ENCODE measurements at regions not wholly inside any gene's neighbourhood (a gene's known extent, or its start where the extent isn't known, plus 50 kb on each side); places are given as distances from the start of the nearest gene placed in this dataset.

DNA sequence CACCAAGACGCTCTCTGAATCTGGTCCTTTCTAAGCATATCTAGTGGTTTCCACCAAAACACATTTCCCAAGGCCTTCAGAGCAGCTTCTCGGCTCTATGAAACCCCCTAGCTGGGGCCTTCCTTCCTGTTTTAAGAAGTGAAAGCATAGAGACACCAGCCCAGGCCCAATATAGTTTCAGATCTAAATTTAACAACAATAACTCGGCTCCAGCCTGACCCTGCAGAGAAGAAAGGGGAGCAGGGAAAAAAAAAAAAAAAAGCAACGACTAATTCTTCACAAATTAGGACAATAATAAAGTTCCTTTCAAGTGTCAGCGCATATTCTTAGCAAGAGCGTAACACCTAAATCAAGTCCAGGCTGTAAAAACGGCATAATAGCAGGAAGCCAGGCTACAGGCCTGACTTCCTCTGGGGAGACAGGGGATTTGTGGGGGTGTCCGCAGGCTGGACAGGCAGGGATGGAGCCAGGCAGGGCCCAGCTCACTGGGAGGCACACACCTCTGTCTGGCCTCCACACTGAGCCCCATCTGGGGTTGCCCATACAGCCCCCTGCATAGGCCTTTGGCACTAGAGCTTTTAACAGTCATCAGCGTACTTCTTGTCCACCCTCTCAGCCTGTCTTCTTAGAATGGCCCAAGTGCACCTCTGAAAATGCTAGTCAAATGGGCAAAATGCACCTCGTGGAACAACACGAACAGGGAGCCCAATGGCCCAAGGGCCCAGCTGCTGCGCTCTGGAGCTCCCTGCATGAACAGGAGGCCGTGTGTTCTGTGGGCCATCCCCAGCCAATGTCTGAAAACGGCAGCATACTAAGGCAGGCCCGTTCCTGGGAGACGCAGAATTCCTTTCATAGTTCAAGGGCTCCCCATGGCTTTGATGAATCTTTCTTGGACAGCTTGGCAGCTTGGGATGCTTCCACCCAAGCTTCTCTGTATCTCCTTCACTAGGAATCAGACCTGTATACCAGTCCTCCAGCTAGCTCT, 772.9 kb downstream of the MED13L start:
- H3K27ac ChIP-seq (ENCODE audit: low read depth in 1 of 2, low read length in 1 of 2) = peak overlapping the region in 1 of 2 donors; percentile 55
- peaks cover 0 to 5% (median 0%) of the 10 kb centered on the region in 4 donors for H3K9me3 ChIP-seq (ENCODE audit: control insufficient read depth in 4 of 4, insufficient read depth in 3 of 4, low read length in 3 of 4)
- 53% methylated on average over 16 of the region's 16 CpGs for WGBS, 2 donors
- no peaks in the 10 kb centered on the region for H3K27me3 ChIP-seq (ENCODE audit: control insufficient read depth in 3 of 3, insufficient read depth in 3 of 3, low read length in 2 of 3)
- no peak overlapping the region for H3K9ac ChIP-seq (ENCODE audit: insufficient read depth in 1 of 2, low read length in 2 of 2)
- no peak overlapping the region for H3K4me3 ChIP-seq
- no peak for ATAC-seq (ENCODE audit: insufficient read depth, low FRiP score)
- DNase-seq = peak in 2 of 3 donors; percentile 14 to 49
- H3K36me3 ChIP-seq (ENCODE audit: control insufficient read depth in 4 of 4, insufficient read depth in 4 of 4, low read length in 4 of 4) = no peaks in the 10 kb centered on the region
- TF ChIP-seq, protein P1, sequence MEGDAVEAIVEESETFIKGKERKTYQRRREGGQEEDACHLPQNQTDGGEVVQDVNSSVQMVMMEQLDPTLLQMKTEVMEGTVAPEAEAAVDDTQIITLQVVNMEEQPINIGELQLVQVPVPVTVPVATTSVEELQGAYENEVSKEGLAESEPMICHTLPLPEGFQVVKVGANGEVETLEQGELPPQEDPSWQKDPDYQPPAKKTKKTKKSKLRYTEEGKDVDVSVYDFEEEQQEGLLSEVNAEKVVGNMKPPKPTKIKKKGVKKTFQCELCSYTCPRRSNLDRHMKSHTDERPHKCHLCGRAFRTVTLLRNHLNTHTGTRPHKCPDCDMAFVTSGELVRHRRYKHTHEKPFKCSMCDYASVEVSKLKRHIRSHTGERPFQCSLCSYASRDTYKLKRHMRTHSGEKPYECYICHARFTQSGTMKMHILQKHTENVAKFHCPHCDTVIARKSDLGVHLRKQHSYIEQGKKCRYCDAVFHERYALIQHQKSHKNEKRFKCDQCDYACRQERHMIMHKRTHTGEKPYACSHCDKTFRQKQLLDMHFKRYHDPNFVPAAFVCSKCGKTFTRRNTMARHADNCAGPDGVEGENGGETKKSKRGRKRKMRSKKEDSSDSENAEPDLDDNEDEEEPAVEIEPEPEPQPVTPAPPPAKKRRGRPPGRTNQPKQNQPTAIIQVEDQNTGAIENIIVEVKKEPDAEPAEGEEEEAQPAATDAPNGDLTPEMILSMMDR (IDR thresholded peaks at IDR 0.05; ENCODE audit: control extremely low read depth, extremely low read depth) = no peak
- peaks cover 0 to 7% (median 0%) of the 10 kb centered on the region in 5 donors for H3K4me1 ChIP-seq (ENCODE audit: control insufficient read depth in 5 of 5, insufficient read depth in 5 of 5, low read length in 5 of 5)

DNA sequence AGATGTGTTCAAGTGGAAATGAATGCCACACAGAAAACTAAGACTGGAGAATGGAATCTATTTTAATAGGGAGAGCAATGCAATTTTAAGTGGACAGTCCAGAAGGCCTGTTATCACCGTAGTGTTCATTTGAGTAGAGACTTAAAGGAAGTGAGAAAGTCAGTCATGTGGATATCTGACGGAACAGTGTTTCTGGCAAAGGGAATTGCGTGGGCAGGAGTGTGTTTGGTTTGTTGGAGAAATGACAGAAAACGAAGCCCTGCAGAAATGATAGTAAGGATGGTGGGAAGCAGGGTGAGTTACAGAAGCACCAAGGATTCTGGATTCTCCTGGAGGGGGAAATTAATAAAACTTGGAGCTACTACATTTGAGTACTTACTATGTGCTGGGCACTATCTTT, 776.6 kb downstream of the MED13L start:
- H3K27me3 ChIP-seq (ENCODE audit: control insufficient read depth in 3 of 3, insufficient read depth in 3 of 3, low read length in 2 of 3) = no peaks in the 10 kb centered on the region
- DNase-seq (no peak), ATAC-seq (ENCODE audit: insufficient read depth, low FRiP score) (no peak)
- no peak overlapping the region for H3K4me3 ChIP-seq
- no peaks in the 10 kb centered on the region for H3K4me1 ChIP-seq (ENCODE audit: control insufficient read depth in 5 of 5, insufficient read depth in 5 of 5, low read length in 5 of 5)
- 84 to 87% methylated on average over 4 of the region's 4 CpGs for WGBS, 2 donors
- H3K9me3 ChIP-seq (ENCODE audit: control insufficient read depth in 4 of 4, insufficient read depth in 3 of 4, low read length in 3 of 4) = peaks cover 0 to 5% (median 0%) of the 10 kb centered on the region in 4 donors
- no peak overlapping the region for H3K9ac ChIP-seq (ENCODE audit: insufficient read depth in 1 of 2, low read length in 2 of 2)
- TF ChIP-seq, protein P1 (IDR thresholded peaks at IDR 0.05; ENCODE audit: control extremely low read depth, extremely low read depth) = no peak
- H3K27ac ChIP-seq (ENCODE audit: low read depth in 1 of 2, low read length in 1 of 2) = no peak overlapping the region
- no peaks in the 10 kb centered on the region for H3K36me3 ChIP-seq (ENCODE audit: control insufficient read depth in 4 of 4, insufficient read depth in 4 of 4, low read length in 4 of 4)

DNA sequence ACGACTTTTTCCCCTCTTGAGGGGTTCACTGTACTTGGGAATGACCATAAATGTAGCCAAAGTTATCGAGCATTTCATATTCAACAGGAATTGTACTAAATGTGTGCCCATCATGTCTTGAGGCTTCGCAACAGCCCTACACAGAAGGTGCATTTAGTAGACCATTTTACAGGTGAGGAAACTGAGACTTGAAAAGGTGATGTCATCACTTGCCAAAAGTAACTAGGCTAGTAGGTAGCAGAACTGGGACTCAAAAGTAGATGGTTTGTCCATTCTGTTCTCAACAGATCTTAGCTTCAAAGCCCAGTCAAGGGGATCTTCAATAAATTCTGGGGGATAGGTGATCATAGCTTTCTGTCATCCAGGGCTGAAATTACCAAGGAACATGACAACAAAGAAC, 782.2 kb downstream of the MED13L start:
- Histone ChIP-seq H3K36me3 (ENCODE audit: control insufficient read depth in 4 of 4, insufficient read depth in 4 of 4, low read length in 4 of 4) (no peaks in the 10 kb centered on the region), H3K27ac (ENCODE audit: low read depth in 1 of 2, low read length in 1 of 2) (no peak overlapping the region), H3K27me3 (ENCODE audit: control insufficient read depth in 3 of 3, insufficient read depth in 3 of 3, low read length in 2 of 3) (no peaks in the 10 kb centered on the region), H3K4me3 (no peak overlapping the region), H3K4me1 (ENCODE audit: control insufficient read depth in 5 of 5, insufficient read depth in 5 of 5, low read length in 5 of 5) (no peaks in the 10 kb centered on the region), H3K9ac (ENCODE audit: insufficient read depth in 1 of 2, low read length in 2 of 2) (no peak overlapping the region), H3K9me3 (ENCODE audit: control insufficient read depth in 4 of 4, insufficient read depth in 3 of 4, low read length in 3 of 4) (peaks cover 0 to 2% (median under 1%) of the 10 kb centered on the region in 4 donors)
- DNase-seq (no peak), ATAC-seq (ENCODE audit: insufficient read depth, low FRiP score) (no peak)
- 83 to 91% methylated on average over 3 of the region's 3 CpGs for WGBS, 2 donors
- TF ChIP-seq, protein P1 (IDR thresholded peaks at IDR 0.05; ENCODE audit: control extremely low read depth, extremely low read depth) = no peak
